A204.1 (cell line): ENCODE measurements at regions not wholly inside any gene's neighbourhood (a gene's known extent, or its start where the extent isn't known, plus 50 kb on each side); places are given as distances from the start of the nearest gene placed in this dataset.

Experiments used
- FAIRE-seq: peaks from 2 replicates; lab custom pipeline; 2012; peaks lifted over from hg19 to GRCh38; lab: Jason Lieb, UNC

DNA sequence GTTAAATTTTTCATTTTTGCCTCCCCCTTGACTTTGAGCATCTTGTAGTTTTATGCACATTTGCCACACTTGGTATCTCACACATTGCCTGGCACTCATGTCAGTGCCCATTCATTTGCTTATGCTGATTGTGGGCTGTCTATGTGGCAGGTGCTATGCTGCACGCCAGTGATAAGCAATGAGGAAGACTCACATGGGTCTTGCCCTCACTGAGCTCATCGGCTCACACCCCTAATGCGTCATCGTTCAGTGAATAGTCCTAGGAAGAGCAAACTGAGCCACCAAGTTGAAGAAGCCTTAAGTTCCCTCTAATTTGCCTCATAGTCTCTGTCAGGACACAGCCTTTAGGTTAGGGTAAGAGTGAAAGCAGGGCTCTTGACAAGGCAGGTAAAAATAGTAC is 209.4 kb upstream of the IL12B start:
- no peak for FAIRE-seq

- no peak for FAIRE-seq
Observed at GRCh38 chr5:159543326-159543725, 213.0 kb upstream of the IL12B start.

DNA sequence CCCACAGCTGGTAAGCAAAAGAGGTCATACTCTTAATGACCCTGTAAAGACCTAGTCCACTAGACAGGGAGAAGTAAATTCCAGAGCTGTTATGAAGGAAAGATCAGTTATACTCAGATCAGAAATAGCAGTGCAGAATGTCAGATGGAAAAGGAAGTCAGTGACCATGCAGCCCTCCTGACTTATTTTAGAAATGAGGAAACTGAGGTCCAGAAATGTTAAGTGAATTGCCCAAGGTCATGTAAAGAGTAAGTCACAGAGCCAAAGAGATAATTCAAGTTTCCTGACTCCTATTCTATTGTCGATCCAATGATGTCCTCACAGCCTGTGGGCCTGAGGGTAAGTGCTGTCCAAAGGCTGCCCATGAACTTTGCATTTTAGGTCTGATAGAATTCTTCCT is 214.9 kb upstream of the IL12B start:
- FAIRE-seq, result no peak

DNA sequence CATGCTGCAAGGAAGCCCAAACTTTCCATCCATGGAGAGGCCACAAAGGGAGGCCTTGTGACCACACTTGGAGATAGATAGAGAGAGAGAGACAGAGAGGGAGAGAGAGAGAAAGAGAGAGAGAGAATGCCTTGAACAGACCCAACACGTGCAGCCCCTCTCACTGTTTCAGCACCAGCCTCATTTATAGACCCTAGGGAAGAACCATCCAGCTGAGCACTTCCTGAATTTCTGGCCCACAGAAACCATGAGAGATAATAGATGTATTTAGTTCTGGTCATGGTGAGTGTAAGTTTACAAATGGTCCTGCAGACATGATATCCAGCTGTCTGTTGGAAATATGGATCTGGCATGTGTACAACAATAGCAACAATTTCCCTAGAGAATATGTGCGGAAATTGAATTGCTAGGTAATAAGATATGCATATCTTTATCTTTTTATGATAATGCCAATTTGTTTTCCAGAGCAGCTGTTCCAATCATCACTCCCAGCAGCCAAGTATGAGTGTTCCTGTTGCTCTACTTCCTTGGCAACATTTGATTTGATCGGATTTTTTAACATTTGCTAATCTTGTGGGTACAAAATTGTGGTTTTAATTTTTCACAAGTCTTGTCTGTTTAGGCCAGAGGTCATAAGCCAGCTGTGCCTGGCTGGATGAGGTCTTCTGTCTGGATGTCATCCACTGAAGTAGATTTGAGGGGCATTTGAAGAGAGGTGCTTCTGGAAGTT is 217.3 kb upstream of the IL12B start:
- no peak for FAIRE-seq

- FAIRE-seq, result no peak
Observed at GRCh38 chr5:159548517-159548916, 218.2 kb upstream of the IL12B start.

- FAIRE-seq, result no peak
Observed at GRCh38 chr5:159549046-159549445, 218.8 kb upstream of the IL12B start.

DNA sequence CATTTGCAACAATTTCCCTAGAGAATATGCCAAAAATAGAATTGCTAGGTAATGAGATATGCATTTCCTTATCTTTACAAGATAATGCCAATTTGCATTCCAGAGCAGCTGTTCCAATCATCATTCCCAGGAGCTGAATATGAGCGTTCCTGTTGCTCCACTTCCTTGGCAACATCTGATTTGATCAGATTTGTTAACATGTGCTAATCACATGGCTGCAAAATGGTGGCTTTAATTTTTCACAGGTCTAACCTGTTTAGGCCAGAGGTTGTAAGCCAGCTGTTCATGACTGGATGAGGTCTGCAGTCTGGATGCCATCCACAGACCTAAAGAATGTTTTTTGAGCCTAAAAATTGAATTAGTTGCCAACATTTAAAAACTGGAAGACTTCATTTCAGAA is 220.7 kb upstream of the IL12B start:
- FAIRE-seq, result no peak

DNA sequence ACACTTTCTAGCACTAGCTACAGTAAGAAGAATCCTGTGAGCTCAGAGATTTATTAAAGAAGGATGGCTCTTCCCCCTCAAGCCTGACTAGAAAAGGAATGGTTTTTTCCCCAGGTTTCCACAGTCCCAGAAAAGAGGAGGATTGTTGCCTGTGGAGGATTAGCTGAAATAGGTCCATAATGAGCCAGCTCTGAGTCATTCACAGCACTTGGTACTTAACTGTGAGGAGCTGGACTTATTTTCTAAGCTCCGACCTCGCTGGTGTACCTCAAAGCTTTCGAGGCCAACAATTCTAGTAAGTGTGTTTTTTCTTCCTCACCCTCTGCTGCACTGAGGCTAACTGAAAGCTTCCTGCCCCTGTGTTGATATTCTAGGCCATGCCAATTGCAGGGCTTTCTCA is 222.5 kb upstream of the IL12B start:
- FAIRE-seq, result no peak

DNA sequence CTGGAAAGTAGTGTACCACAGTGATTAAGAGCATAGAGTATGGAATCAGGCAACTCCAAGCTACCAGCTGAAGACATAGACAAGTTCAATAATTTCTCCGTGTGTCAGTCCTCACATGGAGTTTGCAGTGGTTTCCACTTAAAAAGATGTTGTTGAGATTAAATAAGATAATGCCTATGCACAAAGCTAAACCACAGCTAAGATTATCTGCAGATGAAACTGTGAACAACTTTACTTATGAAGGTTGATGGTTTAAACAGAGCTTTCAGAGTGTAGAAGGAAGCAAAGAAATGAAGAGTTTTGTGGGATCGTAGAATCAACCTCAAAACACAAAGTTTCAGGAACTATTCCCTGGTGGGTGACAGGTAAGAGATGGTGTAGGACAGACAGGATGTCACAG is 223.5 kb upstream of the IL12B start:
- FAIRE-seq, result no peak

- FAIRE-seq, result no peak
Observed at GRCh38 chr5:159555084-159555483, 224.8 kb upstream of the IL12B start.

DNA sequence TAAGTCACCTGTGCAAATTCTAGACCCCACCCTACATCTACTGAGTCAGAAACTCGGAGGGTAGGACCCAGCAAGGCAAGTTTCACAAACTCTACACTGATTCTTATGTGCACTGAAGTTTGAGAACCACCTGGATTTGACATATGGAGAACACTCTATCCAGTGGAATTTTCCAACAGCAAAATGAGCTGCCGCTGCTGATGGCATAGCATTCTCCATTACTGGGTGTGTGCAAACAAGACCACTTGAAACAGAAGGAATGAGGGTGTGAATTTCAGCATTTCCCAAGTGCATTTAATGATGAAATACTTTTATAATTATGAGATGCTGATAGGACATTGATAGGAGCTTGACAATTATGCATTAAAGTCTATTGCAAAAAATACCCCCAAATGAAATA is 229.1 kb upstream of the IL12B start:
- FAIRE-seq, result no peak

GRCh38 chr5:159560088-159560487 is 229.8 kb upstream of the IL12B start:
- FAIRE-seq, result no peak

DNA sequence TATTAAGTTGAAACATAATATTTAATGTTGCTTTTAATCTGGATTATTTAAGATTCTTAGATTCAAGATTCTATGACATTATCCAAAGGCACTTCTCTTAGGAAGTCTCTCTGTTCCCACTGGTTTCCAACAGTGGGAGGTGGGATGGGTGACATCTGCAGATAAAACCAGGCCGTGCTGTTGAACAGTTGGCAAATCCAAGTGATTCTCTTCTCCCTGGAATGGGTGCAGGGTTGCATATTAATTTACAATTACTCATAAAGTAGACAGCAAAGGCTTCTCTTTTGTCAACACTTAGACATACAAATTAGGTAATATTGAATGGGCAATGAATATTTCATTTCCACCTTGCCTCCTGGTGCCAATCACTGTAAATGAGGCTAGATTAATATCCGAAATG is 233.7 kb upstream of the IL12B start:
- no peak for FAIRE-seq

- FAIRE-seq, result no peak
Observed at GRCh38 chr5:159566832-159567231, 236.5 kb upstream of the IL12B start.

DNA sequence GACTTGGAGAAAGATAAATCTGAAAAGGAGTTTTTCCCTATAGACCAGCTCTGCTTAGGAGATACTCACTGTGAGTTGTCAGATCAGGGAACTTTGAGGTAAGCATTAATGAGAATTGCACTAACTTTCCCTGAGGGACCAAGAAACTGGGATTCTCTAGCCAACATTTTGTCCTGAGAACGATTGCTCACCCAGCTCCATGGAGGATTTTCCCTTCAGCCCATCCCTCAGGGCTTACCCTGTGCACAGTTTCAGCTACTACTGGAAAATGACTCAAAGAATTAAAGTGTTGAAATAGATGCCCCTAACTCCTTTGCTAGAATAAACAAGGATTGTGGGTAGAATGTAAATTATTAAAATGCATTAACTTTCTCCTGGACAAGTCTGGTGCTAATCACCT is 237.2 kb upstream of the IL12B start:
- no peak for FAIRE-seq

DNA sequence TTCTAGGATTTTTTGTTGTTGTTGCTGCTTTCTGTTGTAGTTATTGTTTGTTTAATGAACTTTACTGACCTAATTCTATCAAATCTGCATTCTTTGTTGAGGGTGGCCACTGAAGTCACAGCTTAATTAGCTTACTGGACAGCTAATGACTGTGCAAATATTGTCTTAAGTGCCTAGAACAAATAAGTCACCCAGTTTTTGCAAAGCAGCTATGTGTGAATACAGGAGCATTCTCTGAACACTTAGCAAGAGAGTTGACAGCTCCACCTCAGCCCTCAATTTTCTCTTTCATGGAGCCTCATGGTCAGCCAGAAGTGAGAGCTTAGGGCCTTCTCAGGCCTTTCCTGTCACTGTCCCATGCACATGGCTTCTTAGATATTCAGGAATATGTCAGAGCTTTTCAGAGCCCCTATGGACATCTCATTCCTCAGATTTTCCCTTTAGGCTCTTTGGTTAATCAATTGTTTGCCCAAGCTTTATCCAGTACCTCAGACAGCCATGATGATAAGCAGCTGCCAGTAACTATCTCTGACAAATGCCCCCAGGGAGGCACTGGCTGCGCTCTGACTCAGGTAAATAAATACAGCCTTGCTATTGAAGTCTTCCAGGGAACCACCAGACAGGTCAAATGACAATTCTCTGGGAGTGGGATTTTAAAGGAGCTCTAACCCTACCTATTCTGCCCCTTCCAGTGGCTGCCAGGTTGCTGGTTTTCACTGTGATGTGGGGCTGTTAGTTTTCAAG is 241.4 kb upstream of the IL12B start:
- no peak for FAIRE-seq

DNA sequence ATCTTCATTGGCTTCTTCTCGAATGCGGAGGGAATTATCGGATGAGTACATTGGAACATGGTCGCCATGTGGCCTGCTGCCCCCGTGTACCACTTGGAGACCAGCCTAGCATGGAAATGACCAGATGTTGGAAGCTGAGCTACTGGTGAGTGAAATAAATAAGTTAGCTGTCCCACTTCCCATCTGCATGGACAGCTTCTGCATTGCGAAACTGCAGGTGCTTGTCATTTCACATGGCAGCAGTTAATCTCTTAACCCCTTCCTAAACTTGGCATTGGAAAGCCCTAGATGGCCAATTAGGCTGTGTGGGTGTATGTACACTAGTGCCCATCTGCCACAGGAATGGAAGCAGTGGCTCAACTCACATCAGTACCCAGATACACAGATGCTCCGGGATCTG is 246.6 kb upstream of the IL12B start:
- no peak for FAIRE-seq

GRCh38 chr5:159581502-159582249 is 251.4 kb upstream of the IL12B start:
- no peak for FAIRE-seq

DNA sequence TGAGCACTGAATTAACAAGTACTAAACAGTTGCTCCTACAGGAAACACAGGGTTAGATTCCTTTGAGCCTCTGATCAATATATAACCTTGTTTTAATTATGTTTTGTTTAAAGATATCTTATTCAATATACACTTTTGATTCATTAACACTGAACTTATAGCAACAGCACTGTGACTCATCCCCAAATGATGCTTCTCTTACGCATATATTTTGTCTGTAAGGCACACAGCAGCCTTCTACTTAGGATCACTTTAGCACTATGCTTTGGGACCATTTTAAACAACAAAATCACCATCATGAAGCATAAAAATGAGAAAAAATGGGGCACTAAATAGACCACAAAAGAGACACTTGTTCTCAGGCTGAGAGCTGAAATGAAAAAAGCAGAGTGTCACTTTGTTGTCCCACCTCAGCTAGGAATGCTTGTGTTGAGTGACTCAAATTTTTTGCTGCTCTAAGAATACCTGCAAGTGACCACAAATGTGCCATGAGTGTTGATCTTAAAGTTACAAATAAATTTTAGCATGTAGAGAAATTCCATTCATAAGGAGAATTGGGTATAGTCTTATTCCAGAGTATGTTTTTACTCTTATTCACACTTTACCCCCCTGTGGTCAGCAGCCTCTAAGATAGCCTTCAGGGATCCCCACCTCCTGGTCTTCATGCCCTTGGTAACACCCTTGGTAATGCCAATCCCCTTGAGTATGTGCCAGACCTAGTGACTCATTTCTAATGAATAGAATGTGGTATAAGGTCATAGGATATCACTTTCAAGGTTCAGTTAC is 252.7 kb upstream of the IL12B start:
- no peak for FAIRE-seq

DNA sequence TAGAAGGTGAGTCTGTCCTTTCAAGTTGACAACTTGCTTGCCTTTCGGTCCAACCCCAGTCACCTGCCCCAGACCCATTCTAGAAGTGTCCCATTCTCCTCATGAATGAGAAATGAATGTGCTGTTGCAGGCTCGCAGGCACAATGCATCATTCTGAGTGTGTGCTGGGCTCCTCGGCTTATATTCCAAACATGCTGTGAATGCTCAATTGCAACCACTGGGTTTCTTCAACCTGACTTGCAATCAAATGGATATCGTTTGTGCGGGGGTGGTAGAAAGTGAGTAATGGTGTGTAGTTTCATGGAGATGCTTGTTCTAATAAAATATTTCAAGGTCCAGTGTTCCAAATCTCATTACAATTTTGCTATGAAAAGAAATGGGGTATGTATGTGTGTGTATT is 256.6 kb upstream of the IL12B start:
- no peak for FAIRE-seq

- FAIRE-seq, result no peak
Observed at GRCh38 chr5:159588941-159589340, 258.7 kb upstream of the IL12B start.

GRCh38 chr5:159593518-159594073 is 263.3 kb upstream of the IL12B start:
- FAIRE-seq, result no peak
